COLO829 (cell line): ENCODE measurements at regions not wholly inside any gene's neighbourhood (a gene's known extent, or its start where the extent isn't known, plus 50 kb on each side); places are given as distances from the start of the nearest gene placed in this dataset.

ENCODE experiments used
- DNase-seq: peaks from one replicate; pipeline ENCODE4 v3.0.0; 2012; ENCODE audit warnings: low spot score

GRCh38 chr7:25780904-25781303 lies 371.1 kb upstream of the NFE2L3 start:
- DNase-seq, result no peak

- DNase-seq, result no peak
These were observed 370.3 kb upstream of the NFE2L3 start for GRCh38 chr7:25781704-25782103.

GRCh38 chr7:25786936-25787335 lies 365.1 kb upstream of the NFE2L3 start:
- no peak for DNase-seq

GRCh38 chr7:25787336-25787735 lies 364.7 kb upstream of the NFE2L3 start:
- DNase-seq, result no peak

- DNase-seq, result no peak
These were observed 363.6 kb upstream of the NFE2L3 start for GRCh38 chr7:25788371-25788770.

- DNase-seq, result no peak
These were observed 362.9 kb upstream of the NFE2L3 start for GRCh38 chr7:25788961-25789620.

- no peak for DNase-seq
These were observed 362.0 kb upstream of the NFE2L3 start for GRCh38 chr7:25789701-25790640.

- DNase-seq, result no peak
These were observed 361.0 kb upstream of the NFE2L3 start for GRCh38 chr7:25790963-25791362.

- no peak for DNase-seq
These were observed 359.4 kb upstream of the NFE2L3 start for GRCh38 chr7:25792586-25792985.

GRCh38 chr7:25795824-25796235 lies 356.2 kb upstream of the NFE2L3 start:
- no peak for DNase-seq

- no peak for DNase-seq
These were observed 353.7 kb upstream of the NFE2L3 start for GRCh38 chr7:25798344-25798743.

GRCh38 chr7:25801214-25801613 lies 350.8 kb upstream of the NFE2L3 start:
- no peak for DNase-seq

- no peak for DNase-seq
These were observed 349.9 kb upstream of the NFE2L3 start for GRCh38 chr7:25802057-25802456.

- DNase-seq, result no peak
These were observed 349.5 kb upstream of the NFE2L3 start for GRCh38 chr7:25802473-25802872.

GRCh38 chr7:25803117-25803887 lies 348.7 kb upstream of the NFE2L3 start:
- no peak for DNase-seq

- DNase-seq, result no peak
These were observed 347.8 kb upstream of the NFE2L3 start for GRCh38 chr7:25804154-25804553.

GRCh38 chr7:25805027-25805687 lies 346.8 kb upstream of the NFE2L3 start:
- DNase-seq, result no peak

- DNase-seq, result no peak
These were observed 344.8 kb upstream of the NFE2L3 start for GRCh38 chr7:25807086-25807611.

GRCh38 chr7:25809441-25809840 lies 342.6 kb upstream of the NFE2L3 start:
- no peak for DNase-seq

GRCh38 chr7:25812086-25812850 lies 339.7 kb upstream of the NFE2L3 start:
- DNase-seq, result no peak

- no peak for DNase-seq
These were observed 338.6 kb upstream of the NFE2L3 start for GRCh38 chr7:25813381-25813780.
